Breast epithelium (tissue), 3 donors: ENCODE measurements at regions not wholly inside any gene's neighbourhood (a gene's known extent, or its start where the extent isn't known, plus 50 kb on each side); places are given as distances from the start of the nearest gene placed in this dataset.

Experiments
- CTCF ChIP-seq, 3 donors: fragments of 450-650 bp; IDR thresholded peaks; one replicate each; pipeline ENCODE4 v1.5.1; 2016 to 2017; ENCODE audit warnings: antibody characterized with exemption in 3 of 3, mild to moderate bottlenecking in 3 of 3, moderate library complexity in 3 of 3
- POLR2A ChIP-seq: fragments of 450-650 bp; IDR thresholded peaks from one replicate; pipeline ENCODE4 v1.6.1; 2016; ENCODE audit warnings: antibody characterized with exemption, mild to moderate bottlenecking, moderate library complexity
- POLR2AphosphoS5 ChIP-seq, 3 donors: sonication (generic); formaldehyde crosslinking; IDR thresholded peaks; one replicate each; pipeline ENCODE4 v1.6.1; 2017; ENCODE audit warnings: antibody characterized with exemption in 3 of 3

GRCh38 chr10:64690194-64690593 is 1169.0 kb downstream of the REEP3 start:
- TF ChIP-seq CTCF (IDR thresholded peaks at IDR 0.05), result no peak
- no peak for TF ChIP-seq POLR2A
- TF ChIP-seq POLR2AphosphoS5 (IDR thresholded peaks at IDR 0.05), result no peak
